ENCODE measurements at regions not wholly inside any gene's neighbourhood (a gene's known extent, or its start where the extent isn't known, plus 50 kb on each side); places are given as distances from the start of the nearest gene placed in this dataset.

GRCh38 chr1:103248417-103249102 lies 140.2 kb upstream of the COL11A1 start:
- Histone ChIP-seq H3K27ac (ENCODE audit: low read depth, low read length) (no peak overlapping the region), H3K4me3 (ENCODE audit: low read depth, low read length) (no peak overlapping the region), H3K27me3 (ENCODE audit: control insufficient read depth, insufficient read depth, low read length) (no peaks in the 10 kb centered on the region), H3K9me3 (ENCODE audit: control insufficient read depth, insufficient read depth, low read length) (no peaks in the 10 kb centered on the region)
- POLR2A ChIA-PET: no interaction called here
- DNase-seq (ENCODE audit: low read depth, low spot score): no peak
- TF ChIP-seq, protein P1, sequence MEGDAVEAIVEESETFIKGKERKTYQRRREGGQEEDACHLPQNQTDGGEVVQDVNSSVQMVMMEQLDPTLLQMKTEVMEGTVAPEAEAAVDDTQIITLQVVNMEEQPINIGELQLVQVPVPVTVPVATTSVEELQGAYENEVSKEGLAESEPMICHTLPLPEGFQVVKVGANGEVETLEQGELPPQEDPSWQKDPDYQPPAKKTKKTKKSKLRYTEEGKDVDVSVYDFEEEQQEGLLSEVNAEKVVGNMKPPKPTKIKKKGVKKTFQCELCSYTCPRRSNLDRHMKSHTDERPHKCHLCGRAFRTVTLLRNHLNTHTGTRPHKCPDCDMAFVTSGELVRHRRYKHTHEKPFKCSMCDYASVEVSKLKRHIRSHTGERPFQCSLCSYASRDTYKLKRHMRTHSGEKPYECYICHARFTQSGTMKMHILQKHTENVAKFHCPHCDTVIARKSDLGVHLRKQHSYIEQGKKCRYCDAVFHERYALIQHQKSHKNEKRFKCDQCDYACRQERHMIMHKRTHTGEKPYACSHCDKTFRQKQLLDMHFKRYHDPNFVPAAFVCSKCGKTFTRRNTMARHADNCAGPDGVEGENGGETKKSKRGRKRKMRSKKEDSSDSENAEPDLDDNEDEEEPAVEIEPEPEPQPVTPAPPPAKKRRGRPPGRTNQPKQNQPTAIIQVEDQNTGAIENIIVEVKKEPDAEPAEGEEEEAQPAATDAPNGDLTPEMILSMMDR (IDR thresholded peaks at IDR 0.05; ENCODE audit: low read depth, low read length): no peak
- CTCF ChIA-PET: no interaction called here

DNA sequence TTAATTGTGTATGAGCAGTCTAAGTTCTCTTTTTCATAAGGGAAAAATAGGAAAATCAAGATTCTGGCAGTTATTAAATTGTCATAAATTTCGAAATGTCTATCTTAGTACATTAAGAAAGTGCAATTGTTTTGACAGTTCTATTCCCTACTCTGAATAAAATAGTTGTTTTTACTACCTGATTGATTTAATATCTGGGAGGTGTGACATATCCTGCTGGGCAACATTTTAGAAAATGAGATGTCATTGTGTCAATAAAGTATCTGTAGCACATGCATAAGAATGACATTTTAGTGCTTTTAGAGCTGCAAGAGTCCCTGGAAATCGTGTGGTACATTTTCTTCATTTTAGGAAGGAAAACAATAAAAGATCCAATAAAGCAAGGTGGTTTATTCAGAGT lies 139.2 kb upstream of the COL11A1 start:
- no peaks in the 10 kb centered on the region for H3K27me3 ChIP-seq (ENCODE audit: control insufficient read depth, insufficient read depth, low read length)
- ChIA-PET POLR2A (no interaction called here), CTCF (no interaction called here)

GRCh38 chr1:103243481-103243880 lies 135.2 kb upstream of the COL11A1 start:
- CTCF ChIA-PET: no interaction called here
- POLR2A ChIA-PET: no interaction called here
- no peaks in the 10 kb centered on the region for H3K27me3 ChIP-seq (ENCODE audit: control insufficient read depth, insufficient read depth, low read length)

More for the DNA sequence above, 139.2 kb upstream of the COL11A1 start:
- Histone ChIP-seq H3K9me3 (ENCODE audit: control insufficient read depth, insufficient read depth, low read length) (no peaks in the 10 kb centered on the region), H3K4me3 (ENCODE audit: low read depth, low read length) (no peak overlapping the region), H3K27ac (ENCODE audit: low read depth, low read length) (no peak overlapping the region)
- TF ChIP-seq, protein P1 (IDR thresholded peaks at IDR 0.05; ENCODE audit: low read depth, low read length): no peak
- no peak for DNase-seq (ENCODE audit: low read depth, low spot score)

DNA sequence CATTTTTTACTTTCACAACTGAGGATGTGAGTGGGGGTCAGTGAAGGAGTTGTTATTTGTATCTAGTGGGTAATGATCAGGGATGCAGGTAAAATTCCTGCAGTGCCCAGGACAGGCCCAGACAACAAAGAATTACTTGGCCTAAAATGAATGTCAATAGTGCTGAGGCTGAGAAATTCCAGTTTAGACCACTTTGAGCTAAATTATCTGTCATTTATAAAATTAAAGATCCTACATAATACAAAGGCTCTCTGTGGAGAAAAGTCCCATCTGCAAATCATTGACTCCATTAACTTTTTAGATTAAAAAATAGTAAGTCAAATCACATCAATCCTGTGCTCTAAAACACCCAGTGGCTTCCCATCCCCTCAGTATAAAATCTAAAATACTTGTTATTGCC lies 130.7 kb upstream of the COL11A1 start:
- no peak for DNase-seq (ENCODE audit: low read depth, low spot score)
- TF ChIP-seq, protein P1 (IDR thresholded peaks at IDR 0.05; ENCODE audit: low read depth, low read length): no peak
- Histone ChIP-seq H3K4me3 (ENCODE audit: low read depth, low read length) (no peak overlapping the region), H3K27ac (ENCODE audit: low read depth, low read length) (no peak overlapping the region), H3K27me3 (ENCODE audit: control insufficient read depth, insufficient read depth, low read length) (no peaks in the 10 kb centered on the region), H3K9me3 (ENCODE audit: control insufficient read depth, insufficient read depth, low read length) (no peaks in the 10 kb centered on the region)
- CTCF ChIA-PET: no interaction called here
- POLR2A ChIA-PET: no interaction called here

More at GRCh38 chr1:103243481-103243880, 135.2 kb upstream of the COL11A1 start:
- Histone ChIP-seq H3K9me3 (ENCODE audit: control insufficient read depth, insufficient read depth, low read length) (no peaks in the 10 kb centered on the region), H3K27ac (ENCODE audit: low read depth, low read length) (no peak overlapping the region), H3K4me3 (ENCODE audit: low read depth, low read length) (no peak overlapping the region)
- TF ChIP-seq, protein P1 (IDR thresholded peaks at IDR 0.05; ENCODE audit: low read depth, low read length): no peak
- no peak for DNase-seq (ENCODE audit: low read depth, low spot score)

GRCh38 chr1:103230061-103230460 lies 121.7 kb upstream of the COL11A1 start:
- DNase-seq (ENCODE audit: low read depth, low spot score): no peak
- no peak overlapping the region for H3K27ac ChIP-seq (ENCODE audit: low read depth, low read length)
- POLR2A ChIA-PET: no interaction called here
- no peak overlapping the region for H3K4me3 ChIP-seq (ENCODE audit: low read depth, low read length)
- CTCF ChIA-PET: no interaction called here
- no peaks in the 10 kb centered on the region for H3K9me3 ChIP-seq (ENCODE audit: control insufficient read depth, insufficient read depth, low read length)
- TF ChIP-seq, protein P1 (IDR thresholded peaks at IDR 0.05; ENCODE audit: low read depth, low read length): no peak
- no peaks in the 10 kb centered on the region for H3K27me3 ChIP-seq (ENCODE audit: control insufficient read depth, insufficient read depth, low read length)

All from AG04450 (cell line).